Type B pancreatic cell (in vitro differentiated cells): ENCODE measurements at regions not wholly inside any gene's neighbourhood (a gene's known extent, or its start where the extent isn't known, plus 50 kb on each side); places are given as distances from the start of the nearest gene placed in this dataset.

Source experiments
- DNase-seq: peaks from one replicate; pipeline ENCODE4 v3.0.0; 2021; ENCODE audit warnings: mixed read lengths; ENCODE audit not compliant: unreplicated experiment; ENCODE audit errors: extremely low spot score
- H3K27ac Mint-ChIP-seq: 2 replicates; pipeline ENCODE4 v1.8.0; 2021; ENCODE audit warnings: mild to moderate bottlenecking, mixed read lengths
- H3K27me3 Mint-ChIP-seq: 2 replicates; pipeline ENCODE4 v1.8.0; 2021; ENCODE audit warnings: mixed read lengths
- H3K36me3 Mint-ChIP-seq: 2 replicates; pipeline ENCODE4 v1.8.0; 2021; ENCODE audit warnings: mixed read lengths
- H3K4me1 Mint-ChIP-seq: one replicate; pipeline ENCODE4 v1.8.0; 2021; ENCODE audit warnings: mixed read lengths; ENCODE audit not compliant: unreplicated experiment
- H3K4me3 Mint-ChIP-seq: 2 replicates; pipeline ENCODE4 v1.8.0; 2021; ENCODE audit warnings: mild to moderate bottlenecking, mixed read lengths
- H3K9me3 Mint-ChIP-seq: 2 replicates; pipeline ENCODE4 v1.8.0; 2021; ENCODE audit warnings: mixed read lengths
- TF ChIP-seq, protein P1 (sequence below): fragments of 200-600 bp; sonication (generic); conservative IDR thresholded peaks from 2 replicates; pipeline ENCODE4 v1.5.0; 2021; ENCODE audit warnings: antibody characterized with exemption, mild to moderate bottlenecking

DNA sequence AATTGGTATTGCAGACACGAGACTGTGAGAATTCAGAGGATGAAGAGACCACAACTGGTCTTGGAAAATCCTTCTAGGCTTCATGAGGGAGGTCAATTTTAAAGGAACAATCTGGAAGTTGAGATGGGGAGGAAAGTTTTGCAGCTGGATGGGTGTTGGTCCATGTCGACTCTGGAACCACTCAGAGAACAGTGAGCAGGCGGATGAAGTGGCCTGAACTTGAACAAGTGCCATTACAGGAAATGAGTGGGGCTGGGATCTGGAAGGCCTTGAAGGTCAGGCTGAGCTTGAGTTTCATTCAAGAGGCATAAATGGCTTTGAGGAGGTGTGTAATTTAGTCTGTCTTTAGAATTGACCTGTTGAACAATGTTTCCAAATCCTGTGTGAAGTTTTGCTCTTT, 140.9 kb downstream of the GALC start:
- H3K36me3 Mint-ChIP-seq, result no peaks in the 10 kb centered on the region
- no peaks in the 10 kb centered on the region for H3K4me1 Mint-ChIP-seq
- H3K27me3 Mint-ChIP-seq, result peaks cover 15% of the 10 kb centered on the region
- no peaks in the 10 kb centered on the region for H3K9me3 Mint-ChIP-seq
- no peak for DNase-seq
- TF ChIP-seq, protein P1, sequence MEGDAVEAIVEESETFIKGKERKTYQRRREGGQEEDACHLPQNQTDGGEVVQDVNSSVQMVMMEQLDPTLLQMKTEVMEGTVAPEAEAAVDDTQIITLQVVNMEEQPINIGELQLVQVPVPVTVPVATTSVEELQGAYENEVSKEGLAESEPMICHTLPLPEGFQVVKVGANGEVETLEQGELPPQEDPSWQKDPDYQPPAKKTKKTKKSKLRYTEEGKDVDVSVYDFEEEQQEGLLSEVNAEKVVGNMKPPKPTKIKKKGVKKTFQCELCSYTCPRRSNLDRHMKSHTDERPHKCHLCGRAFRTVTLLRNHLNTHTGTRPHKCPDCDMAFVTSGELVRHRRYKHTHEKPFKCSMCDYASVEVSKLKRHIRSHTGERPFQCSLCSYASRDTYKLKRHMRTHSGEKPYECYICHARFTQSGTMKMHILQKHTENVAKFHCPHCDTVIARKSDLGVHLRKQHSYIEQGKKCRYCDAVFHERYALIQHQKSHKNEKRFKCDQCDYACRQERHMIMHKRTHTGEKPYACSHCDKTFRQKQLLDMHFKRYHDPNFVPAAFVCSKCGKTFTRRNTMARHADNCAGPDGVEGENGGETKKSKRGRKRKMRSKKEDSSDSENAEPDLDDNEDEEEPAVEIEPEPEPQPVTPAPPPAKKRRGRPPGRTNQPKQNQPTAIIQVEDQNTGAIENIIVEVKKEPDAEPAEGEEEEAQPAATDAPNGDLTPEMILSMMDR, result no peak
- no peak overlapping the region for H3K27ac Mint-ChIP-seq
- no peak overlapping the region for H3K4me3 Mint-ChIP-seq

DNA sequence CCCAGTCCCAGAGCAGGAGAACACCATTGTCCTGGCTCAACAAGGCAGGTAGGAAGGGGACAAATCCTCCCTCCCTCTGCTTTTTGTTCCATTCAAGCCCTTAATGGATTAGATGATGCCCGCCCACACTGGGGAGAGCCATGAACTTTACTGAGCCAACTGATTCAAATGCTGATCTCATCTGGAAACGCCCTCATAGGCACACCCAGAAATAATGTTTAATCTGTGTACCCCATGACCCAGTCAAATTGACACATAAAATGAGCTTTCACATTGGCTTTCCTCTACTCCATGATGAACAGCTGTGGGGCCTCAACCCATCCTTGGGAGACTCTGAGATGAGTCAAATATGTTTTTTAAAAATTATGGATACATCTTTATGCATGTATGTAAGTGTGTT, 141.8 kb downstream of the GALC start:
- no peak overlapping the region for H3K27ac Mint-ChIP-seq
- peaks cover 12% of the 10 kb centered on the region for H3K27me3 Mint-ChIP-seq
- TF ChIP-seq, protein P1, result no peak
- H3K4me3 Mint-ChIP-seq, result no peak overlapping the region
- no peaks in the 10 kb centered on the region for H3K9me3 Mint-ChIP-seq
- no peak for DNase-seq
- H3K4me1 Mint-ChIP-seq, result no peaks in the 10 kb centered on the region
- no peaks in the 10 kb centered on the region for H3K36me3 Mint-ChIP-seq

DNA sequence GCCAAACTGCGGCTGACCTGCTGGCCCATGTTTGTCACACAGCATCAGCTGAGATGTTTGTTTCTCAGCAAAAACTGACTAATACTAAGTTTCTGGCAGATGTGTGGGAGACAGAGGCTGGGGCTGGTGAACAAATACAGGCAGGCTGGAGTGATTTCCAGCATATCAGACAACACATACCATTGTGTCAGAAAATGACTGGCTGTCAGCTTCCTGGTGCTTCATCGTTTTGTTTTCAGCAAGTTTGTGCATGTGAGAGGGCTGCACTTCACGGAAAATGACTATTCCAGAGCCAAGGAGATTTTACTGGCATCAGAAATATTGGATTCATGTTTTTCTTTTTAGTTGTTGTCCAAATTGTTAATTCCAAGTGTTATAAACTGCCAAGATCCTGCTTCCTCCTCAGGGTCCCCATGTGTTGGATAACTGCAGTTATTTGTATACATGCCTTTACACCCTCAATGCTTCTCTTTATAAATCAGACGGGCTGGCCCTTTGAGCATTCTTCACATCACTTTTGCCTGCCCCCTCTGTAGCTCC, 145.7 kb downstream of the GALC start:
- H3K27me3 Mint-ChIP-seq, result no peaks in the 10 kb centered on the region
- no peak overlapping the region for H3K27ac Mint-ChIP-seq
- H3K4me1 Mint-ChIP-seq, result no peaks in the 10 kb centered on the region
- no peak overlapping the region for H3K4me3 Mint-ChIP-seq
- H3K9me3 Mint-ChIP-seq, result no peaks in the 10 kb centered on the region
- DNase-seq, result no peak
- TF ChIP-seq, protein P1, result no peak
- no peaks in the 10 kb centered on the region for H3K36me3 Mint-ChIP-seq

DNA sequence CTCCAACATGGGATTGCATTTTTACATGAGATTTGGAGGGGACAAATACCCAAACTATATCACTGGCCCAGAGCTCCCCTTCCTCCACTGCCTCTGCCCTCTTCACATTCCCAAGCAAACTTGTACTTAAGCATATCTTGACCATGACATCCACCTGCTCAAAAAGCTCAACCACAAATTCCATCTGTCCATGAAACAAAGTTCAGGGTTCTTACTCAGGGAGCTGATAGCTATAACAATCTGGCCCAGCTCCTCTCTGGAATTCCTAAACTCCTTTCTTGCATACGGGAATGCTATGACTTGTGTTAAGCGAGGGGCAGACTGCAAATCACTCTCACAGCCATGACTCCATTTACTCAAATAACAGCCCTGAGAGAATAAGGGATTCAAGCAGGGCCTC, 152.1 kb downstream of the GALC start:
- Mint-ChIP-seq H3K27ac (no peak overlapping the region), H3K4me1 (no peaks in the 10 kb centered on the region), H3K4me3 (no peak overlapping the region), H3K27me3 (no peaks in the 10 kb centered on the region), H3K9me3 (no peaks in the 10 kb centered on the region), H3K36me3 (no peaks in the 10 kb centered on the region)
- TF ChIP-seq, protein P1, result no peak
- no peak for DNase-seq

DNA sequence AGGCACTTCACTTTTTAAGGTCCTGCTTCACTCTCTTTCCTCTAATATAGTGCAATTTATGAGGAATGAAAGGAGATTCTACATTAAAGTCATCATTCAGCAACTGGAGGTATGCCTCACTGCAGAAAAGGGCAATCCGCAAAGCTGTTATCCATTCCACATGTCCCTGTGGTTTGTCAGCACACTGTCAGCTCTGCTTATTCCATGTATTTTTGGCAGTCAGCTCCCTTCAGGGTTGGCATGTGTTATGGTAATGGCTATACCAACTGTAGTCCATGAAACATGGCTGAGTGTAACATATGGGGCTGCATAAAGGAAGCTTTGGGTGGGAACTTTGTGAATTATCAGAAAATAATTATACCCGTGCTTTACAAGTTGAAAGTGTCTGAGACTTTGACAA, 154.1 kb downstream of the GALC start:
- H3K27ac Mint-ChIP-seq, result no peak overlapping the region
- no peak overlapping the region for H3K4me3 Mint-ChIP-seq
- TF ChIP-seq, protein P1, result no peak
- no peaks in the 10 kb centered on the region for H3K36me3 Mint-ChIP-seq
- H3K4me1 Mint-ChIP-seq, result no peaks in the 10 kb centered on the region
- no peaks in the 10 kb centered on the region for H3K9me3 Mint-ChIP-seq
- no peaks in the 10 kb centered on the region for H3K27me3 Mint-ChIP-seq
- no peak for DNase-seq

DNA sequence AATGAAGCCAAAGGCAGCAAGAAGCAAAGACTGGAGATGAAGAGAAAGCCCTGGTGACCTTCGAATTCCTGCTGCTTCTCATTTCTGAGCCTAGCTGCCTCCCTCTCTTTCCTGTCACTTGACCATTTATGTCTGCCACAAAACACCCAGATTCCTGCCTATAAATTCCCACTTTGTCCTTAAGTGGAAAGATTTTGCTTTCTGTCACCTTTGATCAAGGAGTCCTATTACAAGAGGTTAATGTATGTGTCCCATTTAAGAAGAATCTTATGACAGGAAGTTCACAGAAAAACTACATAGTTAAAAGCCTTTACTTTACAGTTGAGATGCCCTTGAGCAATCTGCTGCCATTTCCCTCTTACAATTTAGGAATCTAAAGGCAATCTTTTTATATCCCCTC, 155.7 kb downstream of the GALC start:
- no peak overlapping the region for H3K4me3 Mint-ChIP-seq
- no peaks in the 10 kb centered on the region for H3K27me3 Mint-ChIP-seq
- no peaks in the 10 kb centered on the region for H3K4me1 Mint-ChIP-seq
- no peak overlapping the region for H3K27ac Mint-ChIP-seq
- TF ChIP-seq, protein P1, result no peak
- H3K9me3 Mint-ChIP-seq, result no peaks in the 10 kb centered on the region
- no peak for DNase-seq
- no peaks in the 10 kb centered on the region for H3K36me3 Mint-ChIP-seq
